ENCODE measurements at regions not wholly inside any gene's neighbourhood (a gene's known extent, or its start where the extent isn't known, plus 50 kb on each side); places are given as distances from the start of the nearest gene placed in this dataset.

GRCh38 chr20:12894089-12894488, 114.7 kb upstream of the SPTLC3 start:
- H3K36me3 Mint-ChIP-seq (ENCODE audit: insufficient read depth): no peaks in the 10 kb centered on the region
- H3K4me1 Mint-ChIP-seq (ENCODE audit: low read depth in 2 of 2): no peaks in the 10 kb centered on the region
- peaks cover 4 to 16% of the 10 kb centered on the region in 2 donors for H3K9me3 Mint-ChIP-seq
- ATAC-seq (replicated peaks) (no peak), DNase-seq (no peak)
- H3K27me3 Mint-ChIP-seq: no peaks in the 10 kb centered on the region
- H3K4me3 Mint-ChIP-seq: no peak overlapping the region
- H3K27ac Mint-ChIP-seq: no peak overlapping the region

GRCh38 chr20:12896180-12896579, 112.6 kb upstream of the SPTLC3 start:
- no peak for DNase-seq
- Mint-ChIP-seq H3K36me3 (ENCODE audit: insufficient read depth) (no peaks in the 10 kb centered on the region), H3K27me3 (no peaks in the 10 kb centered on the region), H3K4me1 (ENCODE audit: low read depth in 2 of 2) (no peaks in the 10 kb centered on the region), H3K4me3 (no peak overlapping the region), H3K27ac (no peak overlapping the region), H3K9me3 (peaks cover 3 to 5% of the 10 kb centered on the region in 2 donors)
- ATAC-seq (replicated peaks): no peak

GRCh38 chr20:12902992-12903391, 105.8 kb upstream of the SPTLC3 start:
- Mint-ChIP-seq H3K9me3 (peaks cover 7 to 9% of the 10 kb centered on the region in 2 donors), H3K4me1 (ENCODE audit: low read depth in 2 of 2) (no peaks in the 10 kb centered on the region), H3K27me3 (no peaks in the 10 kb centered on the region), H3K36me3 (ENCODE audit: insufficient read depth) (no peaks in the 10 kb centered on the region), H3K27ac (no peak overlapping the region), H3K4me3 (no peak overlapping the region)
- no peak for DNase-seq
- ATAC-seq (replicated peaks): no peak

- Mint-ChIP-seq H3K9me3 (peaks cover 3 to 16% of the 10 kb centered on the region in 2 donors), H3K4me3 (no peak overlapping the region), H3K27me3 (no peaks in the 10 kb centered on the region), H3K36me3 (ENCODE audit: insufficient read depth) (no peaks in the 10 kb centered on the region), H3K27ac (no peak overlapping the region), H3K4me1 (ENCODE audit: low read depth in 2 of 2) (no peaks in the 10 kb centered on the region)
- no peak for DNase-seq
- no peak for ATAC-seq (replicated peaks)
These were observed 102.4 kb upstream of the SPTLC3 start for GRCh38 chr20:12906361-12906760.

GRCh38 chr20:12911372-12911771, 97.4 kb upstream of the SPTLC3 start:
- H3K4me3 Mint-ChIP-seq: no peak overlapping the region
- DNase-seq (no peak), ATAC-seq (replicated peaks) (no peak)
- H3K27ac Mint-ChIP-seq: no peak overlapping the region
- H3K4me1 Mint-ChIP-seq (ENCODE audit: low read depth in 2 of 2): no peaks in the 10 kb centered on the region
- peaks cover 3 to 7% of the 10 kb centered on the region in 2 donors for H3K9me3 Mint-ChIP-seq
- H3K27me3 Mint-ChIP-seq: no peaks in the 10 kb centered on the region
- H3K36me3 Mint-ChIP-seq (ENCODE audit: insufficient read depth): no peaks in the 10 kb centered on the region

- Mint-ChIP-seq H3K27me3 (no peaks in the 10 kb centered on the region), H3K9me3 (peaks cover 3 to 7% of the 10 kb centered on the region in 2 donors), H3K27ac (no peak overlapping the region), H3K4me1 (ENCODE audit: low read depth in 2 of 2) (no peaks in the 10 kb centered on the region), H3K4me3 (no peak overlapping the region), H3K36me3 (ENCODE audit: insufficient read depth) (no peaks in the 10 kb centered on the region)
- DNase-seq (no peak), ATAC-seq (replicated peaks) (no peak)
These were observed 94.9 kb upstream of the SPTLC3 start for GRCh38 chr20:12913781-12914443.

GRCh38 chr20:12914804-12915203, 94.0 kb upstream of the SPTLC3 start:
- H3K27me3 Mint-ChIP-seq: no peaks in the 10 kb centered on the region
- no peaks in the 10 kb centered on the region for H3K4me1 Mint-ChIP-seq (ENCODE audit: low read depth in 2 of 2)
- H3K27ac Mint-ChIP-seq: no peak overlapping the region
- ATAC-seq (replicated peaks) (no peak), DNase-seq (no peak)
- no peaks in the 10 kb centered on the region for H3K36me3 Mint-ChIP-seq (ENCODE audit: insufficient read depth)
- H3K4me3 Mint-ChIP-seq: no peak overlapping the region
- H3K9me3 Mint-ChIP-seq: peaks cover 3 to 15% of the 10 kb centered on the region in 2 donors

- H3K27ac Mint-ChIP-seq: no peak overlapping the region
- DNase-seq (no peak), ATAC-seq (replicated peaks) (no peak)
- H3K9me3 Mint-ChIP-seq: peaks cover 3 to 12% of the 10 kb centered on the region in 2 donors
- H3K36me3 Mint-ChIP-seq (ENCODE audit: insufficient read depth): peaks cover 2% of the 10 kb centered on the region
- no peaks in the 10 kb centered on the region for H3K27me3 Mint-ChIP-seq
- no peak overlapping the region for H3K4me3 Mint-ChIP-seq
- H3K4me1 Mint-ChIP-seq (ENCODE audit: low read depth in 2 of 2): no peaks in the 10 kb centered on the region
These were observed 92.1 kb upstream of the SPTLC3 start for GRCh38 chr20:12916699-12917098.

- Mint-ChIP-seq H3K27ac (no peak overlapping the region), H3K4me3 (no peak overlapping the region)
These were observed 84.6 kb upstream of the SPTLC3 start for GRCh38 chr20:12924126-12924525.

GRCh38 chr20:12925210-12925755, 83.5 kb upstream of the SPTLC3 start:
- Mint-ChIP-seq H3K27me3 (no peaks in the 10 kb centered on the region), H3K4me3 (no peak overlapping the region), H3K27ac (no peak overlapping the region), H3K9me3 (peaks cover 5 to 7% of the 10 kb centered on the region in 2 donors), H3K4me1 (ENCODE audit: low read depth in 2 of 2) (no peaks in the 10 kb centered on the region), H3K36me3 (ENCODE audit: insufficient read depth) (no peaks in the 10 kb centered on the region)
- DNase-seq: no peak
- no peak for ATAC-seq (replicated peaks)

More at GRCh38 chr20:12924126-12924525, 84.6 kb upstream of the SPTLC3 start:
- no peak for DNase-seq
- Mint-ChIP-seq H3K36me3 (ENCODE audit: insufficient read depth) (peaks cover 2% of the 10 kb centered on the region), H3K9me3 (peaks cover 3 to 17% of the 10 kb centered on the region in 2 donors), H3K27me3 (no peaks in the 10 kb centered on the region), H3K4me1 (ENCODE audit: low read depth in 2 of 2) (no peaks in the 10 kb centered on the region)
- no peak for ATAC-seq (replicated peaks)

- no peak overlapping the region for H3K4me3 Mint-ChIP-seq
- H3K27ac Mint-ChIP-seq: no peak overlapping the region
- H3K9me3 Mint-ChIP-seq: peaks cover 5 to 7% of the 10 kb centered on the region in 2 donors
- no peak for ATAC-seq (replicated peaks)
- no peak for DNase-seq
- H3K4me1 Mint-ChIP-seq (ENCODE audit: low read depth in 2 of 2): no peaks in the 10 kb centered on the region
- H3K36me3 Mint-ChIP-seq (ENCODE audit: insufficient read depth): no peaks in the 10 kb centered on the region
- H3K27me3 Mint-ChIP-seq: no peaks in the 10 kb centered on the region
These were observed 82.6 kb upstream of the SPTLC3 start for GRCh38 chr20:12925863-12926793.

GRCh38 chr20:12927489-12927888, 81.3 kb upstream of the SPTLC3 start:
- Mint-ChIP-seq H3K36me3 (ENCODE audit: insufficient read depth) (no peaks in the 10 kb centered on the region), H3K27me3 (no peaks in the 10 kb centered on the region), H3K27ac (no peak overlapping the region), H3K9me3 (peaks cover 2 to 14% of the 10 kb centered on the region in 2 donors), H3K4me1 (ENCODE audit: low read depth in 2 of 2) (no peaks in the 10 kb centered on the region), H3K4me3 (no peak overlapping the region)
- DNase-seq (no peak), ATAC-seq (replicated peaks) (no peak)

- H3K27me3 Mint-ChIP-seq: no peaks in the 10 kb centered on the region
- H3K4me3 Mint-ChIP-seq: no peak overlapping the region
- ATAC-seq (replicated peaks) (no peak), DNase-seq (no peak)
- H3K9me3 Mint-ChIP-seq: peaks cover 2 to 14% of the 10 kb centered on the region in 2 donors
- H3K36me3 Mint-ChIP-seq (ENCODE audit: insufficient read depth): no peaks in the 10 kb centered on the region
- H3K27ac Mint-ChIP-seq: no peak overlapping the region
- no peaks in the 10 kb centered on the region for H3K4me1 Mint-ChIP-seq (ENCODE audit: low read depth in 2 of 2)
These were observed 80.4 kb upstream of the SPTLC3 start for GRCh38 chr20:12928358-12928754.
